Neural progenitor cell (in vitro differentiated cells): ENCODE measurements at regions not wholly inside any gene's neighbourhood (a gene's known extent, or its start where the extent isn't known, plus 50 kb on each side); places are given as distances from the start of the nearest gene placed in this dataset.

ENCODE experiments used
- EZH2 ChIP-seq: fragments of 200-600 bp; sonication (generic); IDR thresholded peaks from 2 replicates; pipeline ENCODE4 v1.6.1; 2017; ENCODE audit warnings: antibody characterized with exemption, mild to moderate bottlenecking, moderate library complexity
- EZH2phosphoT487 ChIP-seq: fragments of 200-600 bp; sonication (generic); IDR thresholded peaks from 2 replicates; pipeline ENCODE4 v1.6.1; 2017; ENCODE audit warnings: antibody characterized with exemption
- TF ChIP-seq, protein P1 (sequence below): fragments of 200-600 bp; sonication (generic); IDR thresholded peaks from 2 replicates; pipeline ENCODE4 v1.5.1; 2017; ENCODE audit warnings: antibody characterized with exemption, mild to moderate bottlenecking

DNA sequence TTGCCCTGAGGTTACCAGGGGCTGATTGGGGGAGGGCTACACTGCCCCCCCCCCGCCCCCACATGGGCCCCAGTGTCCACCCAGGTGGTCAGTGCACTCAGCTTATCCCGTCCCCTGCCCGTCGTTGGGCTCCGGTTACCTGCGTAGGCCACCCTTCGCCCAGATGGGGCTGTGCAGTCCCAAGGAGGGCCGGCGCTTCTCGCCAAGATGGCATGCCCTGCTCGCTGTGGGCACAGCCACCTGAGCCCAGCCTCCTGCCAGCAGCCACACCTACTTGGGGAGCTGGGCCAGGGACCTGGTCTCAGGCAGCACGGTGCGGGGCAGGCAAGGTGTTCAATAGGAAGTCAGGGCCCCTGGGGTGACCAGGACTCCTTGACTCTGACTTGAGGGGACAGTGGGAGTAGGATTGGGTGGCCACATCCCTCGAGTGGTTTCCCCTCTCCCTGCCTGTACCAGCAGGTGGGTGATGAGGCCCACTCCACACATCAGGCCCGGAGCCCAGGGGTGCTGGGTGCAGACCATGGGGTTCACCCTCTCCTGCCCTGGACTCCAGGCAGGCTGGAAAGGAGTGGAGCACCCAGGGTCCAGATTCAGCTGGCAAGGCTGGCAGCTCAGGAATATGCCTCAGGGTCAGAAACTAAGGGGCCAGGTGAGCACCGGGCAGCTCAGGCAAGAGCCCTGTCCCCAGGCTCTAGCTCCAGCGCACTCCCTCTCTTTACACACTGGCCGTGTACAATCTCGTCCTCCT lies 170.3 kb downstream of the GLI2 start:
- TF ChIP-seq, protein P1, sequence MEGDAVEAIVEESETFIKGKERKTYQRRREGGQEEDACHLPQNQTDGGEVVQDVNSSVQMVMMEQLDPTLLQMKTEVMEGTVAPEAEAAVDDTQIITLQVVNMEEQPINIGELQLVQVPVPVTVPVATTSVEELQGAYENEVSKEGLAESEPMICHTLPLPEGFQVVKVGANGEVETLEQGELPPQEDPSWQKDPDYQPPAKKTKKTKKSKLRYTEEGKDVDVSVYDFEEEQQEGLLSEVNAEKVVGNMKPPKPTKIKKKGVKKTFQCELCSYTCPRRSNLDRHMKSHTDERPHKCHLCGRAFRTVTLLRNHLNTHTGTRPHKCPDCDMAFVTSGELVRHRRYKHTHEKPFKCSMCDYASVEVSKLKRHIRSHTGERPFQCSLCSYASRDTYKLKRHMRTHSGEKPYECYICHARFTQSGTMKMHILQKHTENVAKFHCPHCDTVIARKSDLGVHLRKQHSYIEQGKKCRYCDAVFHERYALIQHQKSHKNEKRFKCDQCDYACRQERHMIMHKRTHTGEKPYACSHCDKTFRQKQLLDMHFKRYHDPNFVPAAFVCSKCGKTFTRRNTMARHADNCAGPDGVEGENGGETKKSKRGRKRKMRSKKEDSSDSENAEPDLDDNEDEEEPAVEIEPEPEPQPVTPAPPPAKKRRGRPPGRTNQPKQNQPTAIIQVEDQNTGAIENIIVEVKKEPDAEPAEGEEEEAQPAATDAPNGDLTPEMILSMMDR = no peak
- TF ChIP-seq EZH2phosphoT487 (no peak), EZH2 (no peak)
